Esophagus muscularis mucosa (tissue), 3 donors: ENCODE measurements at regions not wholly inside any gene's neighbourhood (a gene's known extent, or its start where the extent isn't known, plus 50 kb on each side); places are given as distances from the start of the nearest gene placed in this dataset.

Experiments
- CTCF ChIP-seq, 3 experiments: fragments of 200-600 bp in 2 of 3; fragments of 450-650 bp in 1 of 3; sonication (generic) in 2 of 3; IDR thresholded peaks; one replicate each; pipeline ENCODE4 v1.5.1; 2017 to 2019; ENCODE audit warnings: antibody characterized with exemption in 3 of 3, mild to moderate bottlenecking in 2 of 3, moderate library complexity in 1 of 3
- EP300 ChIP-seq: sonication (generic); formaldehyde crosslinking; IDR thresholded peaks from one replicate; pipeline ENCODE4 v1.6.1; 2017; ENCODE audit warnings: antibody characterized with exemption

GRCh38 chr7:33694006-33694405 lies 211.3 kb upstream of the BMPER start:
- TF ChIP-seq EP300: no peak
- TF ChIP-seq CTCF (IDR thresholded peaks at IDR 0.05): no peak
